ENCODE measurements at regions not wholly inside any gene's neighbourhood (a gene's known extent, or its start where the extent isn't known, plus 50 kb on each side); places are given as distances from the start of the nearest gene placed in this dataset.
"Not testable (repeated sequence)": the region's sequence is repeated elsewhere in the genome, so short reads cannot be mapped to it uniquely, and the experiment has no call there.

- no peak overlapping the region for H3K4me3 ChIP-seq (ENCODE audit: low read depth, low read length)
- in situ Hi-C loops (cut with HindIII; ENCODE audit: low sequenced_read_pairs) = no loop called here
- no peak for TF ChIP-seq CTCF (IDR thresholded peaks at IDR 0.05; ENCODE audit: low read depth, low read length)
- DNase-seq (ENCODE audit: low read depth, low spot score) = no peak
Observed at GRCh38 chr9:65405253-65405652, 120.2 kb upstream of the FOXD4L5 start.

- DNase-seq (ENCODE audit: low read depth, low spot score) = no peak
- H3K4me3 ChIP-seq (ENCODE audit: low read depth, low read length) = no peak overlapping the region
- in situ Hi-C loops (cut with HindIII; ENCODE audit: low sequenced_read_pairs) = no loop called here
- TF ChIP-seq CTCF (IDR thresholded peaks at IDR 0.05; ENCODE audit: low read depth, low read length) = no peak
Observed at GRCh38 chr9:65404232-65405006, 119.4 kb upstream of the FOXD4L5 start.

- in situ Hi-C loops (cut with HindIII; ENCODE audit: low sequenced_read_pairs) = no loop called here
- no peak overlapping the region for H3K4me3 ChIP-seq (ENCODE audit: low read depth, low read length)
- no peak for DNase-seq (ENCODE audit: low read depth, low spot score)
Observed at GRCh38 chr9:65403721-65404120, 118.7 kb upstream of the FOXD4L5 start.

GRCh38 chr9:65403072-65403471 is 118.1 kb upstream of the FOXD4L5 start:
- in situ Hi-C loops (cut with HindIII; ENCODE audit: low sequenced_read_pairs); DNase-seq (ENCODE audit: low read depth, low spot score); H3K4me3 ChIP-seq (ENCODE audit: low read depth, low read length): not testable (repeated sequence)

More at GRCh38 chr9:65403721-65404120, 118.7 kb upstream of the FOXD4L5 start:
- no peak for TF ChIP-seq CTCF (IDR thresholded peaks at IDR 0.05; ENCODE audit: low read depth, low read length)

GRCh38 chr9:65402206-65402870 is 117.3 kb upstream of the FOXD4L5 start:
- in situ Hi-C loops (cut with HindIII; ENCODE audit: low sequenced_read_pairs); DNase-seq (ENCODE audit: low read depth, low spot score); H3K4me3 ChIP-seq (ENCODE audit: low read depth, low read length): not testable (repeated sequence)

GRCh38 chr9:65401456-65402045 is 116.5 kb upstream of the FOXD4L5 start:
- in situ Hi-C loops (cut with HindIII; ENCODE audit: low sequenced_read_pairs); H3K4me3 ChIP-seq (ENCODE audit: low read depth, low read length); DNase-seq (ENCODE audit: low read depth, low spot score): not testable (repeated sequence)

- H3K4me3 ChIP-seq (ENCODE audit: low read depth, low read length) = no peak overlapping the region
- no peak for TF ChIP-seq CTCF (IDR thresholded peaks at IDR 0.05; ENCODE audit: low read depth, low read length)
- in situ Hi-C loops (cut with HindIII; ENCODE audit: low sequenced_read_pairs) = no loop called here
- no peak for DNase-seq (ENCODE audit: low read depth, low spot score)
Observed at GRCh38 chr9:65400886-65401285, 115.9 kb upstream of the FOXD4L5 start.

- DNase-seq (ENCODE audit: low read depth, low spot score); in situ Hi-C loops (cut with HindIII; ENCODE audit: low sequenced_read_pairs); H3K4me3 ChIP-seq (ENCODE audit: low read depth, low read length): not testable (repeated sequence)
Observed at GRCh38 chr9:65397763-65398719, 113.0 kb upstream of the FOXD4L5 start.

GRCh38 chr9:65397226-65397625 is 112.2 kb upstream of the FOXD4L5 start:
- in situ Hi-C loops (cut with HindIII; ENCODE audit: low sequenced_read_pairs); H3K4me3 ChIP-seq (ENCODE audit: low read depth, low read length): not testable (repeated sequence)

GRCh38 chr9:65396601-65397000 is 111.6 kb upstream of the FOXD4L5 start:
- DNase-seq (ENCODE audit: low read depth, low spot score); H3K4me3 ChIP-seq (ENCODE audit: low read depth, low read length); in situ Hi-C loops (cut with HindIII; ENCODE audit: low sequenced_read_pairs): not testable (repeated sequence)

More at GRCh38 chr9:65397226-65397625, 112.2 kb upstream of the FOXD4L5 start:
- not testable (repeated sequence) for DNase-seq (ENCODE audit: low read depth, low spot score)

- DNase-seq (ENCODE audit: low read depth, low spot score); H3K4me3 ChIP-seq (ENCODE audit: low read depth, low read length); in situ Hi-C loops (cut with HindIII; ENCODE audit: low sequenced_read_pairs): not testable (repeated sequence)
Observed at GRCh38 chr9:65395789-65396188, 110.8 kb upstream of the FOXD4L5 start.
